NCI-H345 (cell line): ENCODE measurements at regions not wholly inside any gene's neighbourhood (a gene's known extent, or its start where the extent isn't known, plus 50 kb on each side); places are given as distances from the start of the nearest gene placed in this dataset.
A peak's percentile ranks its signal among the peaks of the same experiment; 100 is the strongest.
"Not testable (repeated sequence)": the region's sequence is repeated elsewhere in the genome, so short reads cannot be mapped to it uniquely, and the experiment has no call there.

Experiments
- DNase-seq: peaks from one replicate; lab custom pipeline; 2025; lab: John Stamatoyannopoulos, UW

- DNase-seq, result no peak
These were observed 97.6 kb upstream of the ANXA1 start for GRCh38 chr9:73054091-73054490.

DNA sequence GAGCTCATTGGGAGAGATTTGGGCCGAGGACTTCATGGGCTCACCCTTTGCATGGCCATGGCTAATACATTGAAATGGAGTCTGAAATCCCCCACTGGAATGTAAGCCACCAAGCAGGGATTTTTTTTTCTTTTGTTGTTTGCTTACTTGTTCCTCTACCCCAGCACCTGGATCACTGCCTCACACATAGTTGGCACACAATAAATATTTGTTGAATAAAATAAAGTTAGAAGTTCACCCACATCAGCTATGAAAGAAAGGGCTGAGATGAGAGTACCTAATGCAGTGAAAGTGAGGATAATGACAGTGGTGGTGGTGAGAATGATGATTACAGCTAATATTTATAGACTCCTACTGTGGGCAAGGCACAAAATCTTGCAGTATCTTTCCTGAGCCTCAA lies 98.1 kb upstream of the ANXA1 start:
- no peak for DNase-seq

DNA sequence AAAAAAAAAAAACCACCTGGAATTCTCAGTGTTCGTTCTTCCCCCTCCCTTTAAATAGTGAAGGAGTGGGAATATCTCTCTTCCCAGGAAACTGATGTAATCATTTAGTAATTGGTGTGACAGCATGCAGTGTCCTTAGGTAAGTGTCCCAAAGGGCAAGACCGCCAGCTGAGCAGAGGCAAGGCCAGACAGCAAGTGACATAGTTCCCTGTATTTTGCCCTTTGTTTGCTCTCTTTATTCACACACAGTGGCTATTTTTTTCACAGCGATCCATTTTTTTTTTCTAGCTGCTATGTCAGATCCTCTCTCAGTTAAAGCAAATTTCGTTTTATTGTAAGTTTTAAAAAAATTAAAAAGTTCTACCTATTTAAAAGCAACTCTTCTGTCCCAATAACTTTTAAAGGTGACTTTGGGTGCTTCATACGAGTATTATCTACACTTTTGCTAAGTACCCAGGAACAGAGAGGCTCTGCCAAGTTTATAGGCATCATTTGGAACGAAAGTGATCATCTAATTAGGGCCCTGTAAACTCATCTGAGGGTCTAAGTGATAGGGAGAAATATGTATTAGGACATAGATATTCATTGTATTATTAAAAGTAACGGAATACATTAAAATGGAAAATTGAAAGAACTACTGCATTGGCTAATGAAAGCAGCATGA lies 98.2 kb upstream of the ALDH1A1 start:
- DNase-seq, result no peak

GRCh38 chr9:73050065-73050816 lies 97.4 kb upstream of the ALDH1A1 start:
- no peak for DNase-seq

GRCh38 chr9:73049280-73049679 lies 96.4 kb upstream of the ALDH1A1 start:
- no peak for DNase-seq

DNA sequence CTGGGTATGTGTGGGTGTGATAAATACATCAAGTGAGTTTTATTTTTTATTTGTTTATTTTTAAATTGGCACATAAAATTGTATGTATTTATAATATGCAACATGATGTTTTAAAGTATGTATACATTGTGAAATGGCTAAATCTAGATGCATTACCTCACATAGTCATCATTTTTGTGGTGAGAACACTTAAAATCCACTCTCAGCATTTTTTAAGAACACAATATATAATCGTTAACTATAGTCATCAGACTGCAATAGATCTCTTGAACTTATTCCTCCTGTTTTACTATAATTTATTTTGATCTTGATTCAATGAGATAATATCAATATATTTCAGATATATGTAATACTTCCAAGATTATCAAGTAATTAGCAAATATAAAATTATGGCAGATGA lies 93.9 kb upstream of the ALDH1A1 start:
- no peak for DNase-seq

- not testable (repeated sequence) for DNase-seq
These were observed 91.9 kb upstream of the ALDH1A1 start for GRCh38 chr9:73044776-73045175.

DNA sequence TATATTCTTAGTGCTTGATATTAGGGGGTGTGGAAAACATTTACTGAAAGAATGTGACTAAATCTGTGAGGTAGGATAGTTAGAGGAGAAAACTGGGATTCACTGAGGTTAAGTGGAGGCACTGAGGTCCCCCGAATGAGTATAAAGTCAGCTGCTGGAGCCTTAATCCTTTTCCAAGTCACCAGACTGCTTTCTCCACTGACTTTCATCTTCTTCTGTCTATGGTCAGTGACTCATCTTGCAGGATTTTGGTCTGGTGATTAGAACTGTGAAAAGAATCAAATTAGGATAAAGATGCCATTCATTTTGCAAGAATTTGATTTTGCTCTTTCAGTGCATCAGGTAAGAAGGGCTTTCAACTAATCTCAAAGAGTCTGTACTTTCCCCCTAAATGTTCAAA lies 89.3 kb upstream of the ALDH1A1 start:
- DNase-seq, result no peak

- DNase-seq, result no peak
These were observed 86.7 kb upstream of the ALDH1A1 start for GRCh38 chr9:73039271-73040263.

DNA sequence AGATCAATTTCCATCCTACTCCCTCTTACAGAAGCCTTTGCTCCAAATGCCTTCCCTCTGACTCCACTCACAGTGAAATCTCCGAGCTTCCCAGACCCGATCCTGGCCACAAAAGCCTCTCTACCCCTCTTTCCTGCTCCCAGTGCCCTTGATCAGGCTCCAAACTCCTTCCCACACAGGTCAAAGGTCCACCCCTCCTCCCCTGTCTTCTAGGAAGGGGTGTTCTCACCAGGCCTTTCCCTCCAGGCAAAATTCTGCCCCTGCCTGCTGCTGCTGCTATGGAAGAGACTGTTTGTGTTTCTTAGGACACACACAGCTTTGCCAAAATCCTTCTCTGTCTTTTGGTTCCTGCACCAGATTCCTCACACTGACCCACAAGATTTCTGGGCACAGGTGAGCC lies 85.8 kb upstream of the ALDH1A1 start:
- no peak for DNase-seq

GRCh38 chr9:73038089-73038509 lies 85.2 kb upstream of the ALDH1A1 start:
- no peak for DNase-seq

DNA sequence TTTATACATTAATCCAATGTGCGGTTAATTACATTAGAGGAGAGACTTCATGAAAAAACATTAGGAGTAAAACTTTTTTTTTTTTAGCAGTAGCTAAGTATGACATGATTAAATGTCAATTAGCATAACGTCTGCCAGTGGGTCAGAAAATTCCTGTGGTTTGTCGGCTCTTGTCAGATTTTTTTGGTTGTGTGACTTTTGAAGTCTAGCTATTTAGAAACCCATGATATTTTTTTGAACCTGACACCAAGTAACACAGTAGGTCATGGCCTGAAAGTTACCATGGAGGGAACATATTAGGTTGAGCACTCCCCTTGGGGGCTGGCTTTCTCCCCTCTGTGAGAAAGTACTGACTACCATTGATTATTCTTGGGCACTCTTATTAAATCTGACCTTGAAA lies 84.8 kb upstream of the ALDH1A1 start:
- DNase-seq, result no peak

- DNase-seq, result no peak
These were observed 82.1 kb upstream of the ALDH1A1 start for GRCh38 chr9:73034962-73035361.

DNA sequence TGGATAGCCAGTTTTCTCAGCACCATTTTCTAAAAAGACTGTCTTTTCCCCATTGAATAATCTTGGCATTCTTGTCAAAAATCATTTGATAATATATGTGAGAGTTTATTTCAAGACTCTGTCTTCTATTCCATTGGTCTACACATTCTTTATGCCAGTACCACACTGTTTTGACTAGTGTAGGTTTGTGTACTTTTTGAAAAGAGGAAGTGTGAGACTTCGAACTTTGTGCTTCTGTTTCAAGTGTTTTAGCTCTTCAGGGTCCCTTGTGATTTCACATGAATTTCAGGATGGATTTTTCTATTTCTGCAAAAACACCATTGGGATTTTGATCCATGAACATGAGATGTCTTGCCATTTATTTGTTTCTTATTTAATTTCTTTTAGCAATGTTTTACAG lies 78.5 kb upstream of the ALDH1A1 start:
- DNase-seq, result no peak

DNA sequence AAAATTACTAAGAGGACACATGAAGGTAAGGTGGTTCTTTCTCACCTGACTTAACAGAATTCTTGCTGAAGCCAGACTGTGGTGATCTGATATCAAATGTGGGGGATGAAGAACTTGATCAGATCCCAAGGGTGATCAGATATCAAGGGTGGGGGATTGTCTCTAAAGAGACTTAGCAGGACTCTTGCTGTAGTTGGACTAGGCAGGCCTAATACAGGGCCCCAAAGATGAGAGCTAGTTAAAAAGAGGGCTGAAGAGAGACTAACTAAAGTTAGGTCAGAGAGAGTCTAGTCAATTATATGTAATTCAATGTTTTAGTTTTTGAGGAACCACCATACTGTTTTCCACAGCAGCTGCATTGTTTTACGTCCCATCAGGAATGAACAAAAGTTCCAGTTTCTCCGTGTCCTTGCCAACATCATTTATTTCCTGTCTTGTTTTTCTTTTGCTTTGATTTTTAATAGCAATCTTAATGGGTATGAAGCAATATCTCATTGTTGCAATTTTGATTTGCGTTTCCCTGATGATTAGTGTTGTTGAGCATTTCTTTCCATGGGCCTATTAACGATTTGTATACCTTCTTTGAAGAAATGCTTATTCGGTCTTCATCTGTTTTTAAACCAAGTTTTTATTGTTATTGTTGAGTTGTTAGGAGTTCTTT lies 77.6 kb upstream of the ALDH1A1 start:
- DNase-seq, result no peak

DNA sequence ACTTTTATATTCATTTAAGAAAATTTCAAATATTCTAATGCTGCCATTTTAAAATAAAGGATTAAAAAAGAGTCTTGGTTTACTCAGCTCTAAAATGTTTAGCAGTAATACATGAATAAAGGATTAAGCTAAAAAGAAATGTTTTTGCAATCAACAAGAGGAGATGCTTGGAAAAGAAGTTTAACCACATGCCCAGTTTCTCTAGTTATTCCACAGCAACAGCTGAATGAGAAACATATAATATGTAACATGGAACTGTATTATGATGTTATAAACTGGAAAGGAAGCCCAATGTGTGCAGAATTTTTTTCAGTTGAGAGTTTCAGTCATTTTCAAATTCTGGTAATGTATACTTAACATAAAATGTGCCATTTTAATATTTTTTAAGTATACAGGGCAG lies 76.5 kb upstream of the ALDH1A1 start:
- no peak for DNase-seq

GRCh38 chr9:73026375-73026774 lies 73.5 kb upstream of the ALDH1A1 start:
- DNase-seq, result no peak

GRCh38 chr9:73024601-73025034 lies 71.8 kb upstream of the ALDH1A1 start:
- no peak for DNase-seq

GRCh38 chr9:73023025-73023541 lies 70.2 kb upstream of the ALDH1A1 start:
- DNase-seq, result peak; percentile 4

- no peak for DNase-seq
These were observed 69.5 kb upstream of the ALDH1A1 start for GRCh38 chr9:73022353-73022752.

- no peak for DNase-seq
These were observed 68.0 kb upstream of the ALDH1A1 start for GRCh38 chr9:73020877-73021276.

DNA sequence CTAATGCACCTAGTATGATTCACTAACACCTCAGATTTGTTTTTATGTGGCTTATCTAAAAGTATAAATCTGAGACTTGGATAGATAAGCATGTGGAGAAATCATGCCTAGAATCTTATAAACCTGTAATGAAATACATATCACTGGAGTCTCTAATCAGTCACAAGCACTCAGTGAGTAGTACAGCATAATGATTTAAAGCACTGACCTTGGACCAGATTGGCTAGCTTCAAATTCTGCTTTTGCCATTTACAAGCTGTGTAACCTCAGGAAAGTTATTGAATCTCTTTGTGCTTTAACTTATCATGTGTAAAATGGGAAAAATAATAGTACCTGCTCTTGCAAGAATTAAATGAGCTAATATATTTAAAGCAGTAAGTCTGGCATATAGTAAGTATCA lies 61.2 kb upstream of the ALDH1A1 start:
- no peak for DNase-seq
